ENCODE measurements at regions not wholly inside any gene's neighbourhood (a gene's known extent, or its start where the extent isn't known, plus 50 kb on each side); places are given as distances from the start of the nearest gene placed in this dataset.
"Not testable (repeated sequence)": the region's sequence is repeated elsewhere in the genome, so short reads cannot be mapped to it uniquely, and the experiment has no call there.

DNA sequence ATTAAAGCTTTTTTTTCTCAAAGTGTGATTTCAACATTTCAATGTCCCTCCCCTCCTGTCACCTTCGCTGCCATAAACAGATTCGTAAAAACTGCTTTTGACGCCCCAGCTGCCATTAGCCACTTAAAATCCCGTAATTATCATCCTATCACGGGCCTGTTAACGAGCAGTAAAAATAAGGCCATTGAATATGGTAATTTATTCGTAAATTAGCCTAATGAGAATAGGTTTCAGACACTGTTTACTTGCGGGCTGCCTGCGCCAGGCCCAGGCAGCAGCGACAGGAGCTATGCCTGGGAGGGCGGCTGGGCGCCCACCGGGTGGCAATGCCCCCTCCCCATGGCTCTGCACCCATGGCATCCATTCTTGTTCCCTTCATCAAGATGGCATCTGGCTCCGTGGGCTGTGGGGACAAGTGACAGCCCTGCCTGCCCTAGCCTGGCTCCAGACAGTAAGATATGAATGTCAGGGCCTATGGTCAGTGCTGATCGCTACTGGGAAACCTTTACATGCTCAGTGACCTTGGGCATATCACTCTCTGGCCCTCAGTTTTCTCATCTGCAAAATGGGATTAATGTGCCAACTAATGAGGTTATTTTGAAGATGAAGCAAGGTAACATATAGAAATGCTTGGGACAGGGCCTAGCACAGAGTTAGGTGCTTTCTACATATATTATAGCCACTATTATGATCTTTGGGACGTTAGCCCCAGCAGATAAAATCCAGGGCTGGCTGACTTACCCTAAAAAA, 500.8 kb downstream of the MN1 start:
- DNase-seq = no peak

DNA sequence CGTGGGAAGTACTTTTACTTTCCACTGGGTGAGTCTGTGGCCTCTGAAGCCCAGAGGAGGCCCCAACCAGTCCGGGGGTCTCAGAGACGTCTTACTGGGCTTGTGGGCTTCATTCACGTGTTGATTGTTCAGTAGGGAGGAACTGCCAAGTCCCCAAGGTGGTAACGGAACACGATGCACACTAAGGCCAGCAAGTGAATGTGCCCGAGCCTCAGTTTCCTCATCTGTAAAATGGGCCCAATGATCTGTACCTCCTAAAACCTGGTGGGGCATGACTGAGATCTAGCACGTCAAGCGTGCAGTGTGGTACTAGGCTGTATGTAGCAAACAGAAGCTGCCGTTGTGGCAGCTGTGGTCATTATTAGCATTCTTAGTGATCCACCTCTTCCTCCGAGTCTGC, 499.1 kb downstream of the MN1 start:
- no peak for DNase-seq

DNA sequence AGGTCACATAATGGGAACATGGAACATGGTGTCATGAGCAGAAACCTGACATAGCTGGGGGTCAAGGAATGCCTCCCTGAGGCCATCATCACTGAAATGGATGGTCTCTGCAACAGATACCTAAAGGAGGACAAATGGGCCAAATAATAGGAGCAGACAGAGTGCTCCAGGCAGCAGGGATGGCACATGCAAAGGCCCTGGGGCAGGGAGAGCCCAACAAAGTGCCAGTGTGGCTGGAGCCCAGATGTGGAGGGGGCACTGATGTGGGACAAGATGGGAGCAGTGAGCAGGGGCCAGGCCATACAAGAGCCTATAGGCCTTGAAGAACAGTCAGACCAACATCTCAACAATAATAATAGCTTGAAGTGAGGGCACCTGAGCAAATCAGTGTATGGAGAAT, 497.8 kb downstream of the MN1 start:
- no peak for DNase-seq

DNA sequence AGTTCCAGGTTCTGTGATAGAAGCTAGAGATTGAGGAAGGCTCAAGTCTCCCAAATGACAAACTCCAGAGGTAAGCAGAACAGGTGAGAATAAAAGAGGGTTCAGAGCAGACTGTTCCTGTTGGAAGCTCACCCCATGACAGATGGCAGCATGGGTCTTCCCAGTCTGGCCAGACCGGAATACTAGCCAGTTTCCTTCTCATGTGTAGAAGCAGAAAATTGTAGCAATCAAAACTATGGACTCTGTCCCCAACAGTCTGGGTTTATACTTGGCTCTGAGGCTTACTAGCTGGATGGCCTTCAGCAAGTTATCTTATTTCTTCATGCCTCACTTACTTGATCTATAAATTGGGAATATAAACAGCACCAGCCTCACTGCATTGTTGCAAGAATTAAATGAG, 494.8 kb downstream of the MN1 start:
- no peak for DNase-seq

DNA sequence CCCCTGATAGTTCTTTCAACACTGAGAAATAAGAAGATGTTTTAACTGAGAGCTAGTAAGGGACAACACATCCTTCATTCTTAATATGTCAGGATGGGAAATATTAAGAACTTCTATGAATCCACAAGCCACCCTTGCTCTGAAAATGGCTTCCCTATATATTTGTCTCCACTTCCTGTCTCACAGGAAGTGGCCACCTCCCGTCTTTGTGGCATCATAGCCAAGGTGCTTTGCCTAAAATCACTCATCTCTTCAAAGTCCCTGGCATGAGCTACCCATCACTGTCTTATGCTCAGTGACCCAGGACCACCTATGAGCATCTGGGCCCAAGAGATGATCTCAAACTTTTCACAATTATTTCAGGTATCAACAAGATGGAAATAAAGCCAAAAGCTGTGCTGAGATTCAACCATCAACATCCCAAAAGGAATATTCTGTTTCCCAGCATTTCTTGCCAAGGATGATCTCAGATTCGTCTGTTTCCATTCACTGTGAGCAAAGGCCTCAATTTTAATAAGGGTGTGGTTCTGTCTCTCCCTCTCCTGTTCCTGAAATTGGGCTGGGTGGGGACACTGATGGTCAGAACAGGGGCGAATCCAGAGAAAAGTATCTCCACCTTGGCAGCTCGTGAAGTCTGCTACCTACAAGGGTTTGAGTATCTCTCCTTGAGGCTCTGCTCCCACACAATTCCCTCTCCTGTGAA, 493.9 kb downstream of the MN1 start:
- no peak for DNase-seq

DNA sequence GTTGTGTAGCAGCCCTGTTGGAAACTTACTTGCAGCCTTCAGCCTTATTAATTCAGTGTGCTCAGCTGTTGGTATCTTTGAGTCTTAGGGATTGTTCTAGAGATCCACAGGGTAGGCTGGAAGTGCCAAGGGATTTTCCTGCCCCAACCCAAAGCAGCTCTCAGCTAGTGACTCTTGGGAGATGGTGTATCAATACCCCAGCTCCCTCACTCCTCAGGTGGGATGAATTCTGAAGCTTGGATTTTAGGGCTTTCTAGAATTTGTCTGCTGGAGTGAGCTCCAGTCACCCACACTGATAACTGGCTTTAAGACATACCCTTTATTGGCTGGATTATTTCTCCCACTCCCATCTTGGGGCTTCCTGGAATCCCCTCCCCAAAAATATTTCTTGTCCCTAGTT, 493.0 kb downstream of the MN1 start:
- DNase-seq = no peak

DNA sequence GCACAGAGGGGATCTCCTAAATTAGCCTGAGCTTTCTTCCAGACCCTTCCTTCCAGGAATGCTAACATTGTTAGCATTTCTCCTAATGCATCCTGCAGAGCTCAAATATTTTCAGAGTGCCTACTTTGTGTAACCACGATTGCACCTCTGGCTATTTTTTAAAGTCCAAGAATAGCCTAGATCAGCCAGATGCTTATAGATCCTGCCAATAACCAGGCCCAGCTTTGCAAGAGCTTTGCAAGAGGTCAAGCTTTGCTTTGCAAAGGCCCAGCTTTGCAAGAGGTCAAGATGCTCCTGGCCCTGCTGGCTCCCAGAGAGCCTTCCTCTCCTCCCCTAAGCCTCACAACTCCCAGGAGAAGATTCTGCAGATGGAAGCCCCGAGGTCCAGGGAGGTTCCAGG, 491.9 kb downstream of the MN1 start:
- DNase-seq = no peak

DNA sequence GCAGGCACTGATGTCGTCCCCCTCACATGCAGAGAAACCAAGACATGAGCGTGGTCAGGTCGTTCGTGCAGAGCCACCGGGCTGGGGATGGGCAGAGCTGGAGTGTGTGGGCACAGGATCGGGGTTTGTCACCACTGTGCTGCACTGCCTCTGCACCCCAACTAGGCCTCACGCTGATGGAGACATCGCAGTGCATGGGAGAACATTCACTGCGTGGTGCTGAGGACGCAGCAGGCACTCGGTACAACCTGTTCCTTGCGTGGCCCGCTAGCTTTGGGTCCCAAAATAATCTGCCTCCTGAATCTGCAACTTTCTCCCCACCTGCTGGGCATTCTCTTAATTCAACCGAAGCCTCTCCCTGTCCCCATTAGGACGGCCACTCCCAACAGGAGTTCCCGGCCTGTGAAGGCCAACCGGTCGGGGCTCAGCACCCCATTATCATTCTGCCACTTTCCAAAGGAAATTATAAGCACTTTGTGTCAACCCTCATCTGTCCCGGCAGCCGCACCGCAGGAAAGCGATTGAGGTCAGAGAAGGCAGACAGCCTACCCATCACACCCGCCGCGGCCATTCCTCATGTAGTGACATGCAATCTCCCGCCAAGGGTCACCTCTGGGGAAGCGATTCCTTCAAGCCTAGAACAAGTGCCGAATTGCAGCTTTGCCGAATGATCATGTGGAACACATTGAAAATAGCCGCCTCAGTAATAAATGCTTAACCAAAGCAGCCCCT, 490.4 kb downstream of the MN1 start:
- DNase-seq = no peak

DNA sequence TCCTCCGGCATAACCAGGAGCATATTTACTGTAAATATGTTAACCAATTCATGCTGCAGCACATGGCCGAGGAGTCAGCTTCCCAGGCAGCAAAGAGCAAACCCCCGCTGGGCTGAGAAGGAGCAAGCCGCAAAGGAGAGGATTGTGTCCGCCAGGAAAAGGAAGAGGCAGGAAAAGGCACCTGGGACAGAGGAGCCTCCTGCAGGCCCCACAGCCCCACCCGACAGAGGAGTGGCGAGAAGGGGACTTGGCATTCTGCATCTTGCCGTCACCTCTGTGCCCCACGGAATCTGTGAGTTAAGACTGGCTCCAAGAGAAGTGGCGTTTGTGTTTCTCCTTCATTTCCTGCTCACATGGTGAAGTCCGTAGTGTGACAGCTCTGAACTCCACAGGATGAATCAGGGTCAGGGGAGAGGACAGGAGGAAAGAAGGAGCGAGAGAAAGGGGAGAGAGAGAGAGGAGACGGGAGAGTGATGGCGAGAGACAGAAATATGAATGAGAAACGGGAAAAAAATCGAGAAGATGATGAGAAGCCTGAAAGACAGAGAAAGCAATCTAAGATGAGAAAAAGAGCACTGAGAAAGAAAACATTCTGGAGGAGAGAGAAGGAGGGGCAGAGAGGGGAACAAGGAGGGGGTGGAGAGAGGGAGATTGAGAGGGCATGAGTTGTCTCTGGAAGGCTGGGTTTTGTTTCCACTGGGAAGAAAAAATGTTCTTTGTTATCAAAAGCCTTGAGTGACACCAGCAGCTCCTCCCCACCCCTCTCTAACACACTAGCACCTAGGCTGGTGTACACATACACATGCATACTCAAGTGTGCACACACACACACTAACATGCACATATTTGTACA, 489.6 kb downstream of the MN1 start:
- DNase-seq = no peak

DNA sequence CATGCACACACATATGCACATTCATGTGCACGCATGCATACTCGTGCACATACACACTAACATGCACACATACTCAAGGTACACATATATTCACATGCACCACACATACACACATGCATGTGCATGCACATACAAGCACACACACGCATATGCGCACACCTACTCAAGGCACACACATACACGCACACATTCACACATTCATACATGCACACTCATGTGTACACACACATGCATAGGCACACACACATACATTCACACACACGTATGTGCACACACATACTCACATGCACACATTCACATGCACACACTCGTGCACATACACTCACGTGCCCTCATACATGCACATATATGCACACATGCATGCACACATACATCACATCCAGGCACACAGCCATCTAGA, 489.0 kb downstream of the MN1 start:
- DNase-seq = no peak

DNA sequence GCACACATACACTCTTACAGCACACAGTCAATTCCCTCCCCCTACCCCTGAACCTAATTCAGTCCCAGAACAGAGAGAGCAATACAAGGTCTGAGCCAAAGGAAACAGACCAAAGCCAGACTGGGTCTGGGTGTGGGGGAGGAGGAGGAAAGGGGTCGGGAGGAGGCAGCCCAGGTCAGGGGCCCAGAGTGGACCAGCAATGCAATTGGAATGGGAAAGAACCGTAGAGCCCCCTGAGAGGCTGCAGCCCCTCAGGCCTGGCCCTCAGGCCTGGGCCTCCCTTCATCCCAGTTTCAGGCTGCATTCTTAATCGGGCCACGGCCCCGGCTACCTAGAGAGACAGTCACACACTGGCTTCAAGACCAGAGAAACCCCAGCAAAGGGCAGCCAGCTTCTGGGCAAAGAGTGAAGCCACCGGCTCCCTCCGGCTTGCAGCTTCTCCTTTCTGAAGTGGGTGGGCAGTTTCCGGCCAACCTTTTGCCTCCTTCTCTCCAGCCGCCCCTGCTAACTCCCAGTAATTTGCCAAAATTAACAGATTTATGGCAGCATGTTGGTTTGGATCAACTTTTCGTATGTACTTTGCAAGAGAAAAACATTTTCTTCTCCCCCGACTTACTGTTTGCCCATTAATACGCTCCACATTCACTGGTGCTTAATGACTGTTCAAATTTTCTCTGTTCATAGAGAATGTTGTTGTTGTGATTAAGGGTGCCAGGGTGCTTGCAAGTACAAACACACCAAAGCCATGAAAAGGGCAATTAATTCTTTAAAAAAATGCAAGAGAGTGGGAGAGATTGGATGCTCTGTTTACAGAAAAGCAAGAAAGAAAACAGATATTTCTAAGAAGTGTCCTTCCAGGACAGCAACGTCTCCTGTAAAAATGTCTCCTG, 488.3 kb downstream of the MN1 start:
- no peak for DNase-seq

DNA sequence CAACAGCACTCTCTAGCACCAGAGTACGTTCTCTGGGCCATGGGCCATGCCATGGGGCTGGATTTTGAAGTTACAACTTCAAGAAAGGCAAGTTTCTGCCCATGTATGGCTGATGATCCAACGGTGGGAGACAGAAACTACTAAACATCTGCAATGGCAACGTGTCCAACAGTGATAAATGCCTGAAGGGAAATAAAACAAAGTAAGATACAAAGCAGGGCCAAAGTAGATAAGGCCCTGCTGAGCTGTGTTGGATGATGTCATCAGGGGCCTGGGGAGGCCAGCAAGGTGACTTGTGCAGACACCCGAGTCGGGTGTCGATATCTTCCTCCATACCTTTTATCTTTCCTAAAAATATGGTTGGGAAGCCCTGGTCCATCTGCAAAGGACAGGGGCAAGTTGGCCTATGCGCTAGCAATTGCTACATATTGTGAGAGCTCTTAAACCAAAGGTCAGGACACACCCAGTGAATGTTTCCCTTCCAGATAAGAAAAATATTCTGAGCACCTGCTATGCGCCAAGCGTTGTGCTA, 487.2 kb downstream of the MN1 start:
- DNase-seq = no peak

DNA sequence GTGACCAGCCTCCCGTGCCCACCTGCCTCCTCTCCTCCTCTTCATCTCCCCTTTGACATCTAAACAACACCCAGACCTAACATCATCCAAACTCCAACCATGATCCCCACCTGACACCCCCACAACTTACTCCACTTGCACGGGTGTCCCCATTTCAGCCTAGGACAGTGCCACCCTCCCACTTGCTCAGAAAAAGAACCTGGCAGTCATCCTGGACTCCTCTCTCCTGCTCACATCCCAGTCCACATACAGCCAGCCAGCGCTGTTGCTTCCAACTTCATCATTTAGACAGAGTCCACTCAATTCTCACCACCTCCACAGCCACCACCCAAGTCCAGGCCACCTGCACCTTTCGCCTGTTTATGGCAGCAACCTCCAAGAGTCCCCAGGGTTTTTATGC, 485.7 kb downstream of the MN1 start:
- no peak for DNase-seq

DNA sequence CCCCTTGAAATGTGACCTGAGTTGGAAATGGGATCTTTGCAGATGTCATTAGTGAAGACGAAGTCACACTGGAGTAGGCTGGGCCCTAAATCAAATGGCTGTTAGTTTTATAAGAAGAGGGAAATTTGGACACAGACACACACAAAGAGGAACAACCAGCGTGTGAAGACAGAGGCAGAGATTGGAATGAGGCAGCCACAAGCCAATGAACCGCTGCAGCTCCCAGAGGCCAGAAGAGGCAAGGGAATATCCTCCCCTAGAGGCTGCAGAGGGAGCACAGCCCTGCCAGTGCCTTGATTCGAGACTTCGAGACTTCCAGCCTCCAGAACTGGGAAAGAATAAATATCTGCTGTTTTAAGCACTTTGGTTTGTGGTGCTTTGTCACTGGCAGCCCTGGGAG, 484.5 kb downstream of the MN1 start:
- no peak for DNase-seq

DNA sequence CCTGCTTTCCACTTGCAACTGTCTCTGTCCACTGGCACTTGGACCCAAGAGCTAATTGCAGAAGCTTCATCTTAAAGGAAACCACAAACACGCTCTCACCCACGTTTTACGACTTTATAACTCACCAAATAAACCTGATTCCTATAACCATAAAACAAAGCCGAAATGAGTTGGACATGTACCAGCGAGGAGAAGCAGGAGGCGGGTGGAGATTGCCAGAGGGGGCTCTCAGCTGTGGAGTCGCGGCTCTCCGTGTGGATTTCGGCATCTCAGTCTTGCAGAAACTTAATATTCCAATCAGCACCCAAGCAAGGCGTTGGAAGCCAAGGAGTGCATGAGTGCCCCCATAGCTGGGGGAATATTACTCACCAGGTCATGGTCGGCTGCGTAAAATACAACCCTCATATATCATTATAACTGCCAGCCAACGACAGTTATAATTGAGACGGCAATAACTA, 483.6 kb downstream of the MN1 start:
- no peak for DNase-seq

DNA sequence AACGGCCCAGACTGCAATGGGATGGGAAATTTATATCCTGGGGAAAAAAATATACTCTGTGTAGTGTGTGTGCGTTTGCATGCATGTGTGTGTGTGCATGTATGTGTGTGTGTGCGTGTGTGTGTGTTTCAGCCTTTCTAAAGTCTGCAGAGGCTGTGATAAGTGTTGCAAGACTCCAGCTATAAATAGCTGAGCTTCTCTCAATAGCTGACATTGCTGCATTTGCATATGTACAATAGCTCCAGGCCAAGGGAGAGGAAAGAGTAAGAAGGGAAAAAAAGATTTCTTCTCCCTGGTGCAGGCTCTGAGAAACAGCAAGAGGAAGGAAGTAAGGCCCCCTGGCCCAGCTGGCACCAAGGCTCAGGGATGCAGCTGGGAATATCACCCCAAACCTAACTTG, 483.0 kb downstream of the MN1 start:
- DNase-seq = no peak

DNA sequence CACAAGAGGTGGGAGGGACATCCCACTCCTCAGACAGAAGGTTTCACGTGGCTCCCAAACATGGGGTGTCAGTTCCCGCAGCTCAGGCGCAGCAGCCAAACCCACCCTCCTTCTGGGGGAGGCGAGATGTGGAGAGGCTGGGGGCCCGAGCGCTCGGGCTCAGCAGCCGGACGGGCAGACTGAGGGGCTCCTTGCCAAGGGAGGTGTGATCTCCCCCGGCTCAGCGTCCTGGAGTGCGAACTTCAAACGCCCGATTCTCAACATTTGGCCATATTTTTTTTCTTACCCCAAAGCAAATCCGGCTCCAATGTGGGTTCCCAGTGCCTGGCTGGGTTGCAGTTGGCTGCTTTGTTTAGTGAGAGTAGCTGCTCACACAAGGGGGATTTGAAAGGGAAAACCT, 477.9 kb downstream of the MN1 start:
- DNase-seq = no peak

DNA sequence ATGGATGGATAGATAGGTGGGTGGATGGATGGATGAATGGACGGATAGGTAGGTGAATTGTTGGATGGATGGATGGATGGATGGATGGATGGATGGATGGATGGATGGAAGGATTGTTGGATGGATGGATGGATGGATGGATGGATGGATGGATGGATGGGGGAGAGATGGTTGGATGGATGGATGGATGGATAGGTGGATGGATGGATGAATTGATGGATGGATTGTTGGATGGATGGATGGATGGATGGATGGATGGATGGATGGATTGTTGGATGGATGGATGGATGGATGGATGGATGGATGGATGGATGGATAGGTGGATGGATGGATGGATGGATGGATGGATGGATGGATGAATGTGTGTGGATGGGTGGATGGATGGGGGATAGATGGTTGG, 476.6 kb downstream of the MN1 start:
- DNase-seq = not testable (repeated sequence)

DNA sequence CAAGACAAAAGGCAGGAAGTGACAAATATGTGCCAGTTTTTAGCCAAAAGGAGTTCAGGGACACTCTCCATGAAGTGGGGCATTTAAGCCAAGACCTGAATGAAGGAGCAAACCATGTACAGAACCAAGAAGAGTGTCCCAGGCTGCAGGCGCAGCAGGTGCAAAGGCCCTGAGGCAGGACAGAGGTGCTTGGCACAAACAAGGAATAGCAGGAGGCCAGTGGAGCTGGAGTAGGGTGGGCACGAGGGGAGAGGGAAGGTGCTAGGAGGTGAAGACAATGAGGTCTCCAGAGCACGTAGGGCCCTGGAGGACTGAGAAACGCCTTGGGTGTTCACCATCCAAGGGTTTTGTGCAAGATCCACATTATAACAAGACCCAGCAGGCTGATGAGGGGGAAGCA, 474.1 kb downstream of the MN1 start:
- no peak for DNase-seq

DNA sequence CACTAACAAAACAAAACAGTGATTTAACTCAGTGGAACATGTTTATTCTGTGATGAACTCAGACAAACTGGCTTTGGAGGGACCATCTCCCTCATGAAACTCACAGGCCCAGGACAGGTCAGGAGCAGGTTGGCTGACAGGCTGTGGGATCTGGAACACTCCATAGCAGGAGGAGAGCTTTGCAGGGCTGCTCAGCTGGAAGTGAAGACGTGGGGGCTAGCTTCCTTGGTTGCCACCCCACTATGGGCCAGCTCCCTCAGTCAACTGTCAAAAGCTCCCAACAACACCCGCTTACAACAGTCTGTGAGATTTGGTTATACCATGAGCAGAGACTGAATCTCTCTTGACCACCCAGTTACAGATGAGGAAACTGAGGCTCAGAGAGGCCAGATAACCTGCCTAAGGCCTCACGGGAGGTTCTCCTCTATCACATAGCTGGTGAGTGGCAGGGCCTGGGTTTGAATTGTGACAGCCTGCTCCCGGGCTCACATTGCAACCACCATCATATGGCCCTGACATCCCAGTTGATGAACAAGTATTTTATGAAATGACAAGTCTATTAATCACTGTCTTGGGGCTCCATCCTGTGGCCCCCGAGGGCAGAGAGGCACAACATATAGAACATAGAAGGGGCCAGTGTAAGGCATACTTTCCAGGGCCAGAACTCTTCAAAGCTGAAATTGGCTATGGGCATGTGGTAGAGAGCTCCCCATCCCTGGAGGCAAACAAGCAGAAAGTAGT, 473.4 kb downstream of the MN1 start:
- DNase-seq = no peak
